ENCODE measurements at regions not wholly inside any gene's neighbourhood (a gene's known extent, or its start where the extent isn't known, plus 50 kb on each side); places are given as distances from the start of the nearest gene placed in this dataset.
A peak's percentile ranks its signal among the peaks of the same experiment; 100 is the strongest.
"Not testable (repeated sequence)": the region's sequence is repeated elsewhere in the genome, so short reads cannot be mapped to it uniquely, and the experiment has no call there.

DNA sequence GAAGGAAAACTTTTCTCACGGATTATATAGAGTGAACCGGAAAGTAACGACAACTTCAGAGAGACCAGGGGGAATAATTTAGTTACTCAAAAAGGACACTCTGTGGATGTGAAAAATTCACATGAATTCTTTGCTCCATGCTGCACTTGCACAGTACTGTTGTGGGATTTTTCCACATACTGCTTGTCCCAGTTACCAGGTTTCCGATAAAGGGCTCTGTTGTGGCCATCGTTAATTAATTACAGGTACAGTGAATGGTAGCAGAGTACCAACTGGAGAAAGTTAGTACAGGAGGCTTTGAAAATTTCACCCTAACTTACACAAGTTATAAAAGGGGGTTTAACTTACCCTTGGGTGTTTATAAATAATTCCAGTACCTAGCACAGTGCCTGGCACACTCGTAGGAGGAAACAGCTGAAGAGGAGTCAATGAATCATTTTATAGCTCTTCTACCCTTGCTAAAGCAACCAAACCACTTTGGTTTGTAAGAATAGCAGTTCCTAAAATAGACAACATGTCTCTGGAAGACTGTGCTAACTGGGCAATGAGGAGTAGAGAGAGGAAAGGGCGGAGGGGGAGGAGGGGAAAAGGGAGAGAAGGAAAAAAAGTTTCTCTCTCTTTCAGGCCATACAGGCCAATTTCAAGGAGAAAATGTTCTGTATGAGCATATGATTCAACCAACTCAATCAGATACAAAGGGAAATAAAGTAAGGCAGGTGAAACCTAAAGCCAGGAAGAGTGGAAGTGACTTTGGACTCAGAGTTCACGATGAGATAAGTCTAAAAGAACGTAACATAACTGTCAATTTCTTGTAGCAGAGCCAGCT is 98.3 kb upstream of the MAGI3 start:
- no peak overlapping the region for H3K4me3 ChIP-seq (ENCODE audit: low read depth, low read length)
- DNase-seq (ENCODE audit: low read depth), result no peak

DNA sequence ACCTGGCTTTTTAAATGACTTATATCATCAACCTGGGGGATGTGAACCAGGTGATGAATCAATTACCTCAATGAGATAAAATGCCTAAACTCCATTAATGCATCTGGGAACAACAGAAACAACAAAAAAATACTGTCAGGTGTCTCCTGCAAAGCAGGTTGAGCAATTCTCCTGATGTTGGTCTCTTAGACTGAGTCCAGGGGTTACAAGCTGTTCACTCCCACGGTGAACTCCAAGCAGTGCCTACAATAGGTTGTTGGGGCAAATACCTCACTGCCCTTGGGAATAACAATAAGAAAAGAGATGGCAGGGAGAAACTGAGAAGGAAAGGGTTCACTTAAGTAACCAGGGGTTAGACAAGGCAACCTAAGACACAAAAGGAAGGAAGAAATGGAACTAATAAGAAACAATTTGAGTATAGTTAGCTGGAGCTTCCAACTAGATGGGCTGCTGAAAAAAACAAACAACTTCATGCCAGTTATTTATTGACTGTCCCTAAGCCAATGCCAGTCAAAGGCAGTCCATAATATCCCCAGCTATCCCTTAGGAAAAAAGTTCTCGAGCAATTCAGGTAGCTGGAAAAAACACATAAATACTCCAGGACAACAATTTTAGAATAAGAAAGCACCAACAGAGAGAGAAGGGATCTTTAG is 97.6 kb upstream of the MAGI3 start:
- no peak for DNase-seq (ENCODE audit: low read depth)

DNA sequence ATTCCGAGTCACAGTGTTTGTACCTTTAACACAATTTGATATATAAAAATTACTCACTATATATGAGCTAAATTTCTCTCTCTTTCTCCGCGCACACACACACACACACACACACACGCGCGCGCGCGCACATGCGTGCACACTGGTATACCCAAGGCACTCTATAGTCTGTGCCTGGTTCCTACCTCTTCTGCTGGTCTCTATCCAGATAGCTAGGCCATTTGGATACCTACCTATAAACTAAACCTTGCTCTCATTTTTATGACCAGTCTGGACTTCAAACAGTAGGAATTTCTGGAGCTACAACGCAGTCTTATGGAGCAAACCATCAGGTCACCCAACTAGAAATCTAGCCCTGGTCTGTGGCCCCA is 97.1 kb upstream of the MAGI3 start:
- no peak overlapping the region for H3K4me3 ChIP-seq (ENCODE audit: low read depth, low read length)
- no peak for DNase-seq (ENCODE audit: low read depth)

More for the DNA sequence above, 97.6 kb upstream of the MAGI3 start:
- no peak overlapping the region for H3K4me3 ChIP-seq (ENCODE audit: low read depth, low read length)

DNA sequence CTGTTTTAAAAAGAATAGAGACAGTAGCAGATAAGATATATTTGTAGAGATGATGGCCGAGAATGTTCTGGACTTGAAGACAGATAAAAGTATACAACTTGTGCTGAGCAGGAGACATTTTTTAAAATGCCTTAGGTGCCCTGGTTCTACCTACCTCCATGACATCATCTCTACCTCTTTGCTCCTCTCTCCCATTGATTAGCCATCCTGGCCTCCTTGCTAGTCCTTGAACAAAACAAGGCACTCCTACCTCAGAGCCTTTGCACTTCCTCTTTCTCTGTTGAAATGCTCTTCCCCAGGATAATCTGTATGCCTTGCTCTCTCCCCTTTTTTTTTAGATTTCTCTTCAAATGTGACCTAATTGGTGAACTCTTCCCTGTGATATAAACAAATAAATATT is 92.6 kb upstream of the MAGI3 start:
- no peak for DNase-seq (ENCODE audit: low read depth)
- H3K4me3 ChIP-seq (ENCODE audit: low read depth, low read length), result no peak overlapping the region

DNA sequence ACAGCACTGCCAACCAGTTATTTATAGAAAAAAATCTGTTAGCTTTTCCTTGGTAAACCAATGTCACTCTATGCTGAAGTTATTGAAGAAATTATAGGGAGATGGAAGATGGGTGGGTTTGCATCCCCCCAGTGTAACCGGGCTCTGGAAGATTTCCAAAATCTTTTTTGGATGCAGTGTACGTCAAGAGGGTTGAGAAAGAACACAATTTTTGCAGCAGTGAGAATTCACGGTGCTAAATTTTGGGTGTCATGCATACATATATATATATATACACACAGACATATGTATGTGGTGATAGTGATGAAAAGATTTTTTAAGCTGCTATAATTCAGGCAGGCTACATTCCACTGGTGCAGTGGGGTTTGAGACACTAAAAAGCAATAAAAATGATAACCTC is 91.4 kb upstream of the MAGI3 start:
- DNase-seq (ENCODE audit: low read depth), result no peak
- H3K4me3 ChIP-seq (ENCODE audit: low read depth, low read length), result no peak overlapping the region

DNA sequence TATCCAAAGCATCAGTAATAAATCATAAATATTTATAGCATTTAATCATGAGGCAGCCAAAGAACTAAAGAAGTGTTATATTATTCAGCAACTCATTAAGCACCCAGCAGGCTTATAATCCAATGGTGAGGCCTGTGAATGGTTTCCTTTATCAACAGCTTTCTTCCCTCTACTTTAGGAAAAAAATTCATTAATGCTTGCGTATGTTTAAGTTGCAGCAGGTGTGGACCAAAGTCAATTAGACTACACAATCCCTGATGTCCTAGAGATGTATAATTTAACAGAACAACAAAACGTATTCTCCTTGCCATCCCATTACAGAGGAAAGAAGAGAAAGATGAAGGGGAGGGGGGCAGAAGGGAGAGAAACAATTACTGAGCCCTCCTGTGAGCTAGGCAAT is 87.7 kb upstream of the MAGI3 start:
- DNase-seq (ENCODE audit: low read depth), result no peak
- no peak overlapping the region for H3K4me3 ChIP-seq (ENCODE audit: low read depth, low read length)

DNA sequence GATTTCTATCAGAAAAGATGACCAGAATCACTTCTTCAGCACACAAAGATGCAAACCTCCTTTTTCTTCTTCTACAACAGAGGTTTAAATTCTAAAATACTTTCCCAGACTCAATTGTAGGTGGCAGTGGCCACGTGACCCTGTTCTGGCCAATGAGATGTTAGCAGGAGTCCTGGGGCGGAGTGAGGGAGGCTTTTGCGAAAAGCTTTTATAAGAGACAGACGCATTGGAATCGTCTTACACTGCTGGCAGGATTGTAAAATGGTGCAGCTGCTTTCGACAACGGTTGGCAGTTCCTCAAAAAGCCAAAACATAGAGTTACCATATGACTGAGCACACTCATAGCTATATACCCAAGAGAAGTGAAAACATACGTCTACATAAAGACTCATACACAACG is 87.0 kb upstream of the MAGI3 start:
- H3K4me3 ChIP-seq (ENCODE audit: low read depth, low read length), result no peak overlapping the region
- no peak for DNase-seq (ENCODE audit: low read depth)

DNA sequence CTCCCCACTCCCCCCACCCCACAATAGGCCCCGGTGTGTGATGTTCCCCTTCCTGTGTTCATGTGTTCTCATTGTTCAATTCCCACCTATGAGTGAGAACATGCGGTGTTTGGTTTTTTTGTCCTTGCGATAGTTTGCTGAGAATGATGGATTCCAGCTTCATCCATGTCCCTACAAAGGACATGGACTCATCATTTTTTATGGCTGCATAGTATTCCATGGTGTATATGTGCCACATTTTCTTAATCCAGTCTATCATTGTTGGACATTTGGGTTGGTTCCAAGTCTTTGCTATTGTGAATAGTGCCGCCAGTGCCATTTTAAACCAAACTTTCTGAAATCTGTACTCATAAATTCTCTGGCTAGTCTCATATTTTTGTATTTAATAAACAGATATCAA is 85.3 kb upstream of the MAGI3 start:
- not testable (repeated sequence) for DNase-seq (ENCODE audit: low read depth); H3K4me3 ChIP-seq (ENCODE audit: low read depth, low read length)

DNA sequence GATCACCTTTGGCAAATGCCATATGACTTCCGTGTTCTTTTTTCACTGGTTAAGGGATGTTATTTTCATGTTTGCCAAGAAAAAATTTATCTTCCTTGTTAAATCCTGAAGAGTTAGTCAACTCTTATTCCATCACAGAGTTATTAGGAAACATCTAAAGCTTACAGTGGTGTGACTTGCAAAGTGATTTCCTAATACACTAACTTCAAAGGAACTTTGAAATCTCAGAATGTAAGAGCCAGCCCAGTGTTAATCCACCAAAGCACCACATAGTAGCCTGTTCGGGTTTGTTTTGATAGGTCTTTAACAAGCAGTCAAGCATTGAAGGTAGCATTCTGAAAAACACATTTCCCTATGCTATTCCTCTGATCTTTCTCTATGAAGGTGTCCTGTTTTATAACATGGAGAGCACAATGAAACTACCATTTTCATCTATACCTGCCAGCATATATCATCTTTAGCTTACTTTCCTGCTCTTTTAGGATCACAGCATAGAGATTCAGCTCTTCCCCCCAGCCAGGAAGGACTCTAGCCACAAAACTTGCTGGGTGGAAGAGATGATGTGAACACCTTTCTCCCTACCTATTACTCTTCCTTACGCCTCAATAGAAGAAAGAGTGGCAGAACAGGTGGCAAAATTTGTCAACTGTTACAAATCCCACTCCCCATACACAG is 82.4 kb upstream of the MAGI3 start:
- DNase-seq (ENCODE audit: low read depth), result peak; percentile 15
- H3K4me3 ChIP-seq (ENCODE audit: low read depth, low read length), result no peak overlapping the region

DNA sequence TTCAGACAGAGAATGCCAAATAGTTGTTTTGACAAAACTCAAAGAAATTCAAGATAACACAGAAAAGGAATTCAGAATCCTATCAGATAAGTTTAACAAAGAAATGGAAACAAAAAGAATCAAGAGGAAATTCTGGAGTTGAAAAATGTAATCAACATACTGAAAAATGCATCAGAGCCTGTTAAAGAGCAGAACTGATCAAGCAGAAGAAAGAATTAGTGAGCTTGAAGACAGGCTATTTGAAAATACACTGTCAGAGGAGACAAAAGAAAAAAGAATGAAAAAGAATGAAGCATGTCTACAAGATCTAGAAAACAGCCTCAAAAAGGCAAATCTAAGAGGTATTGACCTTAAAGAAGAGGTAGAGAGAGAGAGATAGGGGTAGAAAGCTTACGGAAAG is 77.7 kb upstream of the MAGI3 start:
- DNase-seq (ENCODE audit: low read depth); H3K4me3 ChIP-seq (ENCODE audit: low read depth, low read length): not testable (repeated sequence)

DNA sequence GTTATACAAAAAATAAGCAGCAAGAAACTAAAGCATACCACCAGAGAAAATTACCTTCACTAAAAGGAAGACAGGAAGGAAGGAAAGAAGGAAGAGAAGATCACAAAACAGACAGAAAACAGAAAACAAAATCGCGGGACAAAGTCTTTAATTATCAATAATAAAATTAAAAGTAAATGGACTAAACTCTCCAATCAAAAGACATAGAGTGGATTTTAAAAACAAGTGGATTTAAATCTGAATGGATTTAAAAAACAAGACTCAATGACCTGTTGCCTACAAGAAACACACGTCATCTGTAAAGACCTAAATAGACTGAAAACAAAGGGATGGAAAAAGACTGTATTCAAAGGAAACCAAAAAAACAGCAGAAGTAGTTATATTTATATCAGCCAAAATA is 75.7 kb upstream of the MAGI3 start:
- no peak overlapping the region for H3K4me3 ChIP-seq (ENCODE audit: low read depth, low read length)
- no peak for DNase-seq (ENCODE audit: low read depth)

DNA sequence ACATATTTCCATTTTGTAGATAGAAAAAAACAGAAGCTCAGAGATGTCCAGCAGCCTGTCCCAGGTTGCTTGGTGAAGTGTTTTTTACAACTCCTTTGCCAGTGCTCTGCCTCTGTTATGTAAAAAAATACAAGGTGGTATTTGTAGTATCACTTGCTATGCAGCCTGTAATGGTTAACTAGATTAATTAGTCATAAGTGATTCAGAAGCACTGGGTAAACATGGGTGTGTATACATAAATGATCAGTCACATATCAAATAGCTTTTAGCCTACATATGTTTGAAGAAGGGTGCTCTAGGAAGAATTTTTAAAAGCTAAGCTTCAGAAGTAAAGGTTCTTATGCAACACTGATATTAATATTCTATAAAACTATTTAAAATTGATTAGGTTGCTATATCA is 70.0 kb upstream of the MAGI3 start:
- no peak overlapping the region for H3K4me3 ChIP-seq (ENCODE audit: low read depth, low read length)
- DNase-seq (ENCODE audit: low read depth), result no peak

DNA sequence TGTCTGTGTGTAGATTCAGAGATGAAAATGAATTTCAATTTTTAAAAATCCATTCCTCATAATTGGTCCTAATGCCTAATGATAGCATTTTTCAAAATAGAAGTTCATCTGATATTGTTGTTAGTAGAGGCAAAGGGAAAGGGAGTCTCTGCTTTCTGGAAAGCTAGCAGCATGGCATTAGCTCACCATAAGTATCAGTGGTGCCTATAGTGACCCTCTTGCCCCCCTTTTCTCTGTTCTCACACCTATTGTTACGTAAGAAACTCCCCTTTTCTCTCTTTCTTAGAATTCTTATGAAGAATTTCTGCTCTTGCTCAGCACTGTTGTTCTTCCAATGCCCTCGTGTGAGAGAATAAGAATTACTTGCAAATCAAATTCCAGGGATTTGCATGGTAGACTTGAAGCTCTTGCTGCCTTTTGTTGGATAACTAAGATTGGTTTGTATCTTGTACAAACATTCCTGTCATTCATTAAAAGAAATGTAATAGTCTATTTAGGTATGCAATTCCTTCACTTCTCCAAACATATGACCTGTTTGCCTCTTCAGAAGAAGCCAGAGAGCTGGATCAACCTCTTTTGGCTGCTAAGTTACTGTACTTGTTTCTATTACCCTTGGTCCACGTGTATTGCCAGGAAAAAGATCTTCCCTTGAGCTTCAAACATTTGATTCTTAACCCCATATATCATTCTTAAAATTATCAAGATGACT is 69.2 kb upstream of the MAGI3 start:
- no peak for DNase-seq (ENCODE audit: low read depth)
- H3K4me3 ChIP-seq (ENCODE audit: low read depth, low read length), result no peak overlapping the region

DNA sequence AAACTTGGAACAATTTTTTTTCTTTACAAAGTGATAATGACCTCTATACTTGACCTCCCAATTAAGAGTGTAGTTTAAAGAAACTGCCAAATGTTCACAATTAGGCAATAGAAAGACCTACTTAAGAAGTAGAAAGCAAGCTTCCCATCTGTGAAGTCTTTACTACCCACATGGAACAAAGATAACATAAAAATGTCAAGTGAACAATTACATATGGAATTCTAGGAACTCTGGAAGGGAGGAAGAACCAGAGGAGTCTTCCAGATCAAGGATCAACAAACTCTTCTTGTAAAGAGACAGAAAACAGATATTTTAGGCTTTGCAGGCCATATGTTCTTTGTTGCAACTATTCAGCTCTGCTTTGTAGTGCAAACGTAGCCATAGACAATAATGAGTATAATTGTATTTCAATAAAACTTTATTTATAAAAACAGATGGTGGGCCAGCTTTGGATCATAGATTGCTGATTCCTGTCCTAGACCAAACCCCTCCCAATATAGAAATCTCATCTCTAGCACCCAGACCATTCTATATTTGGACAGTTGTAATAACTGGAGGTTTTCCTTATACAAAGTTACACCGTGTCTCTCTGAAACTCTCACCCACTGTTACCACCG is 68.4 kb upstream of the MAGI3 start:
- H3K4me3 ChIP-seq (ENCODE audit: low read depth, low read length), result no peak overlapping the region
- no peak for DNase-seq (ENCODE audit: low read depth)

DNA sequence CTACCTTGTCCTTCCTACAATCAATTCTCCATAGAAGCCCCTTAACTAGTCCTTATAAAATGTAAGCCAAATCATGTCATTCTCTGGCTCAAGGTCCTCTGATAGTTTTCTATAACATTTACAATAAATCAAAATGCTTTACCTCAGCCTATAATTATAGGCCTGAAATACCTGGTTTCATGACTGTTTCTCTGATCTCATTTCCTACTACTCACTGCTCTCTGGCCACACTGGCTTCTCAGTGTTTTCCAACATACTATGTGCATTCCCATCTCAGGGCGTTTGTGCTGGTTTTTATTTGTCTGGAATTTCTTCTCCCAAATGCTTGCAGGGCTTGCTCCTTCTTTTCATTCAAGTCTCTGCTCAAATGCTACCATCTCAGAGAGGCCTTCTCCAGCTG is 67.9 kb upstream of the MAGI3 start:
- H3K4me3 ChIP-seq (ENCODE audit: low read depth, low read length), result no peak overlapping the region
- DNase-seq (ENCODE audit: low read depth), result no peak

DNA sequence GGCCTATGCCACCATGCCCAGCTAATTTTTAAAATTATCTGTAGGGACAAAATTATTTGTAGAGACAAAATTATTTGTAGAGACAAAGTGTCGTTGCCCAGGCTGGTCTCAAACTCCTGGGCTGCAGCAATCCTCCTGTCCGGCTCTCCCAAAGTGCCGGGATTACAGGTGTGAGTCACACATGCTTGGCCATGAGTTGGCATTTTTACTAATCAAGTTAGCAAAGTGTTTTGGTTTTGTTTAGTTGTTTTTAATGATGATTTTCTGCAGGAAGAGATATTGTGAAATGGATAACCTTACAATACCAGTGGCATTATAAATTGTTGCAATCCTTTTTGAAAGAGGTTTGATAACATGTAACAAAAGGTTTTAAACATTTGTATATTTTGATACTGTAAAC is 65.3 kb upstream of the MAGI3 start:
- H3K4me3 ChIP-seq (ENCODE audit: low read depth, low read length), result no peak overlapping the region
- DNase-seq (ENCODE audit: low read depth), result no peak

DNA sequence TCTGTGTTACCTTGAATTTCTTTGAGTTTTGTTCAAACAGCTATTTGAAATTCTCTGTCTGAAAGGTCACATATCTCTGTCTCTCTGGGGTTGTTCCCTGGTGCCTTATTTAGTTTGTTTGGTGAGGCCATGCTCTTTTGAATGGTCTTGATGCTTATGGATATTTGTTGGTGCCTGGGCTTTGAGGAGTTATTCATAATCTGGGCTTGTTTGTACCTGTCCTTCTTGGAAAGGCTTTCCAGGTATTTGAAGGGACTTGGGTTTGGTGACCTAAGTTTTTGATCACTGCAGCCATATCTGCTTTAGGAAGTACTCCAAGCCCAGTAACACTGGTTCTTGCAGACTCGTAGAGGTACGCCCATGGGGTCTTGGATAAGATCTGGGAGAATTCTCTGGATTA is 63.3 kb upstream of the MAGI3 start:
- H3K4me3 ChIP-seq (ENCODE audit: low read depth, low read length), result no peak overlapping the region
- DNase-seq (ENCODE audit: low read depth), result no peak

DNA sequence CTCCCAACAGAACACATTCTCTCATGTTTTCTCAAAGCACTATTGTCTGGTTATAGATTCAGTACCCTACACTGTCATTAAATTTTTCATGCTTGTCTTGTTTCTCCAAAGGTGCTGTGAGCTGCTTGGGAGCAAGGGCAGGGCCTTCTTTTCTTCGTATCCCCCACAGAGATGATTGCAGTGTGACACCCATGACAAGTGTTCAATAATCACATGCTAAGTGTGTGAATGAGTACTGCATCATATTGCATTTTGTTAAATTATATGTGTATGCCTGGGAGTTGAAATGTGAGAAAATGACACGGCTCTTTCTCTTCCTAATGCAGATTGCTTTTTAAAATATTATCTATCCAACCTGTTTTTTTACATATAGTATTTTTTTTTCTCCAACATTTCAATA is 57.3 kb upstream of the MAGI3 start:
- no peak overlapping the region for H3K4me3 ChIP-seq (ENCODE audit: low read depth, low read length)
- no peak for DNase-seq (ENCODE audit: low read depth)

DNA sequence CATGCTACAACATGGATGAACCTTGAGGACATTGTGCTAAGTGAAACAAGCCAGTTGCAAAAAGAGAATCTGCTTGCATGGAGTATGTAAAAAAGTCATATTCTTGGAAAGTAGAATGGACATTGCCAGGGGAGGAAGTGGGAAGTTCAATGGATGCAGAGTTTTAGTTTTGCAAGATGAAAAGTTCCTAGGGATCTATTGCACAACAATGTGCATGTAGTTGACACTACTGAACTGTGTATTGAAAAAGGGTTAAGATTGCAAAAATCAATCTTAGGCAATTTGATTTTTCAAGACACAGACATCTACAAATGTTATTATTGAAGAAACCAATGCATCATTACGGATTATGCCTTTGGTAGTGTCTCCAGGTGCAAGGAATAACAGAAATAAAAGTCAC is 50.3 kb upstream of the MAGI3 start:
- no peak overlapping the region for H3K4me3 ChIP-seq (ENCODE audit: low read depth, low read length)
- no peak for DNase-seq (ENCODE audit: low read depth)

Data from skeletal muscle cell (primary cell).